ENCODE measurements at regions not wholly inside any gene's neighbourhood (a gene's known extent, or its start where the extent isn't known, plus 50 kb on each side); places are given as distances from the start of the nearest gene placed in this dataset.
"Not testable (repeated sequence)": the region's sequence is repeated elsewhere in the genome, so short reads cannot be mapped to it uniquely, and the experiment has no call there.

DNA sequence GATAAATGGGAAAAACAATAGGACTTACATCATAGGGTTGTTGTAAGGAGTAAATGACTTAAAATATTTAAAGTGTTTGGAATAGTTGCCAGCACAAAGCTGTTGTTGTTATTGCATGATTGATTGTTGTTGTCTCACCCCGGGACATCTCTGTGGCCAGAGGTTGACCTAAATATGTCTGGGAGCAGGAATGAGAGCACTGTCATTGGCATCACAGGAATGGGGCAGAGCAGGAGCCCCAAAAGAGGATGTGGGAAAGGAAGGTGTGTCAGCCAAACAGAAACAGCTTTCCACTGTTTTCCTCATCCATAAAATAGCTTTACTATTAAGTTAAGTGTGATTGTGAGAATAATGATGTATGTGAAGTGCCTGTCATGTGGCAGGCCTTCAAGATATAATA lies 121.6 kb downstream of the TMEM168 start:
- H3K27ac ChIP-seq, result no peak overlapping the region
- no peak for DNase-seq (ENCODE audit: low spot score)
- TF ChIP-seq POLR2AphosphoS5 (IDR thresholded peaks at IDR 0.05) (no peak), POLR2A (IDR thresholded peaks at IDR 0.05) (no peak)
- TF ChIP-seq, protein P1, sequence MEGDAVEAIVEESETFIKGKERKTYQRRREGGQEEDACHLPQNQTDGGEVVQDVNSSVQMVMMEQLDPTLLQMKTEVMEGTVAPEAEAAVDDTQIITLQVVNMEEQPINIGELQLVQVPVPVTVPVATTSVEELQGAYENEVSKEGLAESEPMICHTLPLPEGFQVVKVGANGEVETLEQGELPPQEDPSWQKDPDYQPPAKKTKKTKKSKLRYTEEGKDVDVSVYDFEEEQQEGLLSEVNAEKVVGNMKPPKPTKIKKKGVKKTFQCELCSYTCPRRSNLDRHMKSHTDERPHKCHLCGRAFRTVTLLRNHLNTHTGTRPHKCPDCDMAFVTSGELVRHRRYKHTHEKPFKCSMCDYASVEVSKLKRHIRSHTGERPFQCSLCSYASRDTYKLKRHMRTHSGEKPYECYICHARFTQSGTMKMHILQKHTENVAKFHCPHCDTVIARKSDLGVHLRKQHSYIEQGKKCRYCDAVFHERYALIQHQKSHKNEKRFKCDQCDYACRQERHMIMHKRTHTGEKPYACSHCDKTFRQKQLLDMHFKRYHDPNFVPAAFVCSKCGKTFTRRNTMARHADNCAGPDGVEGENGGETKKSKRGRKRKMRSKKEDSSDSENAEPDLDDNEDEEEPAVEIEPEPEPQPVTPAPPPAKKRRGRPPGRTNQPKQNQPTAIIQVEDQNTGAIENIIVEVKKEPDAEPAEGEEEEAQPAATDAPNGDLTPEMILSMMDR (IDR thresholded peaks at IDR 0.05), result no peak
- H3K9me3 ChIP-seq, result no peaks in the 10 kb centered on the region
- H3K4me1 ChIP-seq (replicated peaks), result no peaks in the 10 kb centered on the region
- H3K4me3 ChIP-seq, result no peak overlapping the region
- H3K36me3 ChIP-seq, result no peaks in the 10 kb centered on the region
- 93% methylated on average over 1 of the region's 1 CpG for WGBS
- intact Hi-C loops (cut with DNase I), result no loop called here
- H3K27me3 ChIP-seq (replicated peaks; ENCODE audit: insufficient read depth), result no peaks in the 10 kb centered on the region

DNA sequence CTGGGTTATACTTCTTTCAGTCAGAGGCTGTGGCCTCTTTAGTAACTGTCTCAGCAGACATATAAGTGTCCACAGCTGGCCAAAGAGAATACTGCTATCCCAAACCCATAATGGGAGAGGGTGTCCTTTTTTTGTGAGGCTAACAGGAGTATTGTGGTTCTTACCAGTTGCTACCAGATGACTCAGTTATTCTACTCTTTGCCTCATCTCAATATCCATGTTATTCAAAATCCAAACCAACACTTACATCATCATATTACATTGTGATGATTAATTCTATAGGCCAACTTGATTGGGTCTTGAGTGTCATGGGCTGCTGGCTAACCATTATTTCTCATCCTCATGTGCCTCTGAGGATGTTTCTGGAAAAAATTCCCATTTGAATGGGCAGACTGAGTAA lies 120.9 kb downstream of the TMEM168 start:
- Histone ChIP-seq H3K4me1 (replicated peaks) (no peaks in the 10 kb centered on the region), H3K27ac (no peak overlapping the region), H3K27me3 (replicated peaks; ENCODE audit: insufficient read depth) (no peaks in the 10 kb centered on the region), H3K9me3 (no peaks in the 10 kb centered on the region), H3K36me3 (no peaks in the 10 kb centered on the region), H3K4me3 (no peak overlapping the region)
- no peak for DNase-seq (ENCODE audit: low spot score)
- intact Hi-C loops (cut with DNase I), result no loop called here
- TF ChIP-seq POLR2AphosphoS5 (IDR thresholded peaks at IDR 0.05), result no peak
- no peak for TF ChIP-seq POLR2A (IDR thresholded peaks at IDR 0.05)
- TF ChIP-seq, protein P1 (IDR thresholded peaks at IDR 0.05), result no peak

DNA sequence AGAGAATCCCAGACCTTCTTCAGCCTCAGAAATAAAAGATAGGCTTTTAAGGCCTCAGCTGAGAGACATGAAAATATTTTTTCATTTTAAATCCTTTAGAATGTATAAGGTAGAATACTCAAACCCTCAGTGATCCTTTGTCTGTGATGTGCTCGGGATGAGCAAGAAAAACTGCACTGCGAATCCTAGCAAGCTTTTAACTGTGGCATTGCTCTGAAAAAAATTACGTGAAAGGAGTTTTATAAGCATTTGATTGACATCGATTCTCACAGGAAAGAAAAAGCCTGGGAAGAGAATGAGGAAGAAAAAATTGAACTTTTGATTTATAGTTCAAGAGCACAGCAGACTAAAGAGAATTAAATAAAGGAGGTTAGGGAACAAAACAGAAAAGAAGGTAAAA lies 120.0 kb downstream of the TMEM168 start:
- no peak overlapping the region for H3K27ac ChIP-seq

DNA sequence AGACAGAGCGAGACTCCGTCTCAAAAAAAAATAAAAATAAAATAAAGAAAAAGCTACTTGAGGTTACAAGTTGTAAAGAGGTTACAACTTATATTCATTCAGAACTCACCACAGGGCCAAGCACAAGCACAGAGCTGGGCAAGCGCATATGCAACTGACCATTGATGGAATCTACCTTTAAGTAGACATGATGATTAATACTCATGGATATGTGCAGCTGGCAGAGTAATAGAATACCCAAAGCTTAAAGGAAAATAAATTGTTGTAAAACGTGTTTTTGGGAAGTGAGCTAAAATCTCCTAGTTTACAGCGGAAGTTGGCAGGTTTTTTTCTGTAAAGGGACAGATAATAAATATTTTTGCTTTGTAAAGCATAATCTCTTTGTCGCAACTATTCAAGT lies 111.6 kb downstream of the TMEM168 start:
- 88% methylated on average over 6 of the region's 6 CpGs for WGBS
- Histone ChIP-seq H3K4me3 (no peak overlapping the region), H3K4me1 (replicated peaks) (no peaks in the 10 kb centered on the region), H3K27me3 (replicated peaks; ENCODE audit: insufficient read depth) (no peaks in the 10 kb centered on the region), H3K9me3 (no peaks in the 10 kb centered on the region), H3K27ac (no peak overlapping the region), H3K36me3 (no peaks in the 10 kb centered on the region)
- intact Hi-C loops (cut with DNase I), result no loop called here
- no peak for DNase-seq (ENCODE audit: low spot score)
- TF ChIP-seq, protein P1 (IDR thresholded peaks at IDR 0.05), result no peak
- no peak for TF ChIP-seq POLR2AphosphoS5 (IDR thresholded peaks at IDR 0.05)
- TF ChIP-seq POLR2A (IDR thresholded peaks at IDR 0.05), result no peak

More for the DNA sequence above, 120.0 kb downstream of the TMEM168 start:
- Histone ChIP-seq H3K27me3 (replicated peaks; ENCODE audit: insufficient read depth) (no peaks in the 10 kb centered on the region), H3K9me3 (no peaks in the 10 kb centered on the region), H3K4me1 (replicated peaks) (no peaks in the 10 kb centered on the region), H3K4me3 (no peak overlapping the region), H3K36me3 (no peaks in the 10 kb centered on the region)
- WGBS, result 52% methylated on average over 4 of the region's 4 CpGs
- TF ChIP-seq, protein P1 (IDR thresholded peaks at IDR 0.05), result no peak
- TF ChIP-seq POLR2AphosphoS5 (IDR thresholded peaks at IDR 0.05) (no peak), POLR2A (IDR thresholded peaks at IDR 0.05) (no peak)
- intact Hi-C loops (cut with DNase I), result no loop called here
- no peak for DNase-seq (ENCODE audit: low spot score)

DNA sequence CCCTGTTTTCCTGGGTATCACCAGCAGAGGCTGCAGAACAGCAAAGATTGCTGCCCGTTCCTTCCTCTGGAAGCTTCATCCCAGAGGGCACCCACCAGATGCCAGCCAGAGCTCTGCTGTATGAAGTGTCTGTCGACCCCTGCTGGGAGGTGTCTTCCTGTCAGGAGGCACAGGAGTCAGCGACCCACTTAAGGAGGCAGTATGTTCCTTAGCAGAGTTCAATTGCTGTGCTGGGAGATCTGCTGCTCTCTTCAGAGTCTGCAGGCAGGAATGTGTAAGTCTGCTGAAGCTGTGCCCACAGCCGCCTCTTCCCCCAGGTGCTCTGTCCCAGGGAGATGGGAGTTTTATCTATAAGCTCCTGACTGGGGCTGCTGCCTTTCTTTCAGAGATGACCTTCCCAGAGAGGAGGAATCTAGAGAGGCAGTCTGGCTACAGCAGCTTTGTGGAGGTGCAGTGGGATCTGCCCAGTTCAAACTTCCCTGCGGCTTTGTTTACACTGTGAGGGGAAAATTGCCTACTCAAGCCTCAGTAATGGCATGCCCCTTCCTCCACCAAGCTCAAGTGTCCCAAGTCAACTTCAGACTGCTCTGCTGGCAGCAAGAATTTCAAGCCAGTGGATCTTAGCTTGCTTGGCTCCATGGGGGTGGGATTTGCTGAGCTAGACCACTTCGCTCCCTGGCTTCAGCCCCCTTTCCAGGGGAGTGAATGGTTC lies 100.6 kb downstream of the TMEM168 start:
- DNase-seq (ENCODE audit: low spot score); H3K36me3 ChIP-seq; H3K4me1 ChIP-seq (replicated peaks); intact Hi-C loops (cut with DNase I); H3K9me3 ChIP-seq; H3K27ac ChIP-seq; H3K27me3 ChIP-seq (replicated peaks; ENCODE audit: insufficient read depth); H3K4me3 ChIP-seq: not testable (repeated sequence)
- WGBS, result 64% methylated on average over 6 of the region's 6 CpGs

Measured in prostate gland (tissue), 2 donors.